Breast epithelium (tissue), 4 donors: ENCODE measurements at regions not wholly inside any gene's neighbourhood (a gene's known extent, or its start where the extent isn't known, plus 50 kb on each side); places are given as distances from the start of the nearest gene placed in this dataset.

Experiments used
- DNase-seq, 2 donors: peaks; one replicate each; pipeline ENCODE4 v3.0.0-alpha.2; 2019; ENCODE audit warnings: low spot score in 2 of 2
- H3K27ac ChIP-seq, 2 donors: fragments of 200-600 bp; sonication (generic) in 1 of 2; one replicate each; pipeline ENCODE4 v1.5.1; 2016 to 2019; ENCODE audit warnings: mild to moderate bottlenecking in 1 of 2
- H3K27me3 ChIP-seq, 2 donors: fragments of 200-600 bp; sonication (generic) in 1 of 2; one replicate each; pipeline versions ENCODE4 v1.5.1 to v1.6.0; 2017 to 2019; ENCODE audit warnings: control low read depth in 1 of 2, mild to moderate bottlenecking in 1 of 2
- H3K36me3 ChIP-seq: fragments of 200-600 bp; one replicate; pipeline ENCODE4 v1.5.1; 2019
- H3K4me1 ChIP-seq, 2 donors: fragments of 200-600 bp; sonication (generic); one replicate each; pipeline ENCODE4 v1.5.1; 2016 to 2019; ENCODE audit warnings: control low read depth in 1 of 2
- H3K4me3 ChIP-seq, 3 donors: fragments of 200-600 bp; sonication (generic); 1 replicate in 2 of 3; 2 replicates in 1 of 3; pipeline ENCODE4 v1.5.1; 2016 to 2019; ENCODE audit warnings: mild to moderate bottlenecking in 3 of 3, moderate library complexity in 2 of 3
- H3K9me3 ChIP-seq, 2 donors: fragments of 200-600 bp; sonication (generic) in 1 of 2; one replicate each; pipeline ENCODE4 v1.5.1; 2016 to 2019; ENCODE audit warnings: control low read depth in 1 of 2
- POLR2A ChIP-seq: fragments of 450-650 bp; IDR thresholded peaks from one replicate; pipeline ENCODE4 v1.6.1; 2016; ENCODE audit warnings: antibody characterized with exemption, mild to moderate bottlenecking, moderate library complexity
- POLR2AphosphoS5 ChIP-seq, 3 donors: sonication (generic); formaldehyde crosslinking; IDR thresholded peaks; one replicate each; pipeline ENCODE4 v1.6.1; 2017; ENCODE audit warnings: antibody characterized with exemption in 3 of 3
- intact Hi-C: fragments of 100-400 bp; cut with DNase I; formaldehyde crosslinking; loops from one replicate; pipeline ENCODE4 v1.15.1; 2023; ENCODE audit warnings: low total_unique reads
- TF ChIP-seq, protein P1 (sequence below), 3 donors: fragments of 450-650 bp; IDR thresholded peaks; one replicate each; pipeline ENCODE4 v1.5.1; 2016 to 2017; ENCODE audit warnings: antibody characterized with exemption in 3 of 3, mild to moderate bottlenecking in 3 of 3, moderate library complexity in 3 of 3

DNA sequence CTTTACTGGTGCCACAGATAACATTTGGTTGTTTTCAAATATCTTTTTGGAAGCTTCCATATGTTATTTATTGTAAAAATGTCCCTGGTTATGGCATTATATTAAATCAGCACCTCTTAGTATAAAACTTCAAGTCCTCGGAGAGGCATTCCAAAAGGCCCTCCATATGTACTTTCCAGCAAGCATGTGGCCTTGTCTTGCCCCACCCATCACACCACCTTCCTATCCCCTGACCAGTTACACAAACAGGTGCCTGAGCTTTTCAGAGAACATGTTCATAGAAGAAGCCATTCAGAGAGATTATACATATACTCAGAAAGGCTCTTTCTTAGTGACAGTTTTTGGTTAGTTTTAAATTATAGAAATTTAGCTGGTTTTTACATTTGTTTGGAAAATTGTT is 92.4 kb upstream of the PRKG1 start:
- no peak for TF ChIP-seq POLR2AphosphoS5 (IDR thresholded peaks at IDR 0.05)
- no peak for TF ChIP-seq POLR2A
- TF ChIP-seq, protein P1, sequence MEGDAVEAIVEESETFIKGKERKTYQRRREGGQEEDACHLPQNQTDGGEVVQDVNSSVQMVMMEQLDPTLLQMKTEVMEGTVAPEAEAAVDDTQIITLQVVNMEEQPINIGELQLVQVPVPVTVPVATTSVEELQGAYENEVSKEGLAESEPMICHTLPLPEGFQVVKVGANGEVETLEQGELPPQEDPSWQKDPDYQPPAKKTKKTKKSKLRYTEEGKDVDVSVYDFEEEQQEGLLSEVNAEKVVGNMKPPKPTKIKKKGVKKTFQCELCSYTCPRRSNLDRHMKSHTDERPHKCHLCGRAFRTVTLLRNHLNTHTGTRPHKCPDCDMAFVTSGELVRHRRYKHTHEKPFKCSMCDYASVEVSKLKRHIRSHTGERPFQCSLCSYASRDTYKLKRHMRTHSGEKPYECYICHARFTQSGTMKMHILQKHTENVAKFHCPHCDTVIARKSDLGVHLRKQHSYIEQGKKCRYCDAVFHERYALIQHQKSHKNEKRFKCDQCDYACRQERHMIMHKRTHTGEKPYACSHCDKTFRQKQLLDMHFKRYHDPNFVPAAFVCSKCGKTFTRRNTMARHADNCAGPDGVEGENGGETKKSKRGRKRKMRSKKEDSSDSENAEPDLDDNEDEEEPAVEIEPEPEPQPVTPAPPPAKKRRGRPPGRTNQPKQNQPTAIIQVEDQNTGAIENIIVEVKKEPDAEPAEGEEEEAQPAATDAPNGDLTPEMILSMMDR (IDR thresholded peaks at IDR 0.05), result no peak
- Histone ChIP-seq H3K4me3 (no peak overlapping the region), H3K36me3 (peaks cover 5% of the 10 kb centered on the region), H3K27me3 (no peaks in the 10 kb centered on the region), H3K9me3 (no peaks in the 10 kb centered on the region), H3K27ac (no peak overlapping the region), H3K4me1 (no peaks in the 10 kb centered on the region)
- DNase-seq, result no peak
- intact Hi-C loops, result no loop called here

DNA sequence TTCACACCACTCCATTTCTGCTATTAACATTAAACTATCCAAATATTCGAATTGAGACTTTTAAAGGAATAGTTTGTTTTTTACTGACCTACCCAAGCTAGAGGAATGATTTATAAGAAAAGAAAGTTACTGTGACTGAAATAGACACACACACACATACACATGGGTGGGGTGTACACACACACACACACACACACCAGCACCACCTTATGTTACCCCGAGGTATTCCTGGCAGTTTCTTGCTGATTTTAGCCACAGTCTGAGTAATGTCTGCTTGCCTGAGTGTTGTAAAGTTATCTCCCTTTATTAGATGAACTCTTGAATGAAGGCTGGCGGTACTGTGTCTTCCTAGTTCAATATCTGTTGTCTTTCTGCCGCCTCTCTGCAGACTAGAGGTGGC is 91.3 kb upstream of the PRKG1 start:
- peaks cover 5% of the 10 kb centered on the region for H3K36me3 ChIP-seq
- H3K27ac ChIP-seq, result no peak overlapping the region
- no peak for DNase-seq
- no peaks in the 10 kb centered on the region for H3K27me3 ChIP-seq
- intact Hi-C loops, result no loop called here
- no peak overlapping the region for H3K4me3 ChIP-seq
- TF ChIP-seq POLR2A (no peak), POLR2AphosphoS5 (IDR thresholded peaks at IDR 0.05) (no peak)
- TF ChIP-seq, protein P1 (IDR thresholded peaks at IDR 0.05), result no peak
- no peaks in the 10 kb centered on the region for H3K4me1 ChIP-seq
- H3K9me3 ChIP-seq, result no peaks in the 10 kb centered on the region

DNA sequence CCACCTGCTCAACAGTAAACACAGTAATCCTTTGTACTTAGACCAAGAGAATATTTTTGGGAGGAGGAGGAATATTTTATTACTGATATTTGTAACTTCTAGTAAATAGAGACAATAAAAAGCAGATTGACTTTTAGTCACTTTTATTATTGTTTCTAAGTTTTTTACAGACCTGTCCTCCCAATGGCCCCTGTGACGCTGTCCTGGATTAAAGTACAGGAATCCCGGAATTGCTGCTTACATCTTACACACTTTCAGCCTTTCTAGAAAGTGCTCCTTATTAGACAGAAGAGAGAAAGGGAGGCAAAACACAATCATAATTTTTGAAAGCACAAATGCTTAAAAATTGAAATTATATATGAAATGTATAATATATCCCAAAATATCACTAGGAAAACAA is 86.4 kb upstream of the PRKG1 start:
- intact Hi-C loops, result no loop called here
- no peak overlapping the region for H3K4me3 ChIP-seq

DNA sequence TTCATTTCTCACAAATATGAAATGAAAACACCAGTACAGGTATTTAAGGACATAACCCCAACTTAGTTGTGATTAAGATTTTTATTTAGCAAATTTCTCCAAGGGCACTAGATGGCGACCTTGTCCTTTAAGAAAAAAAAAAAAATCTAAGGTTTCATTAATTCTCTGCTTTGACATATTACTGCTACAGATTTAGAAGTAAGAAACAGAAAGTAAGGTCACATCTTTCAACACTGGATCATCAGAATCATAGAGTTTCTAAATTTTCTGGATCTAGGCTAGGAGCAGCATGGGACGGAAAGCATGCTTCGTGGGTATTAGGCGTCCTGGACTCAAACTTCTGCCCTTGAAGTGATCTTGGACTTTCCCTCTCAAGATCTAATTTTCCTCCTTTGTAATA is 85.5 kb upstream of the PRKG1 start:
- no peak overlapping the region for H3K27ac ChIP-seq
- H3K9me3 ChIP-seq, result no peaks in the 10 kb centered on the region
- intact Hi-C loops, result no loop called here
- peaks cover 0 to 11% of the 10 kb centered on the region in 2 donors for H3K27me3 ChIP-seq
- no peak for DNase-seq
- H3K36me3 ChIP-seq, result no peaks in the 10 kb centered on the region
- no peaks in the 10 kb centered on the region for H3K4me1 ChIP-seq
- TF ChIP-seq, protein P1 (IDR thresholded peaks at IDR 0.05), result peak in 1 of 3 donors; percentile 33
- TF ChIP-seq POLR2AphosphoS5 (IDR thresholded peaks at IDR 0.05), result no peak
- no peak overlapping the region for H3K4me3 ChIP-seq

More for the DNA sequence above, 86.4 kb upstream of the PRKG1 start:
- Histone ChIP-seq H3K27me3 (peaks cover 0 to 11% of the 10 kb centered on the region in 2 donors), H3K9me3 (no peaks in the 10 kb centered on the region), H3K27ac (no peak overlapping the region), H3K36me3 (no peaks in the 10 kb centered on the region), H3K4me1 (no peaks in the 10 kb centered on the region)
- TF ChIP-seq, protein P1 (IDR thresholded peaks at IDR 0.05), result no peak
- TF ChIP-seq POLR2A, result no peak
- no peak for TF ChIP-seq POLR2AphosphoS5 (IDR thresholded peaks at IDR 0.05)
- no peak for DNase-seq

DNA sequence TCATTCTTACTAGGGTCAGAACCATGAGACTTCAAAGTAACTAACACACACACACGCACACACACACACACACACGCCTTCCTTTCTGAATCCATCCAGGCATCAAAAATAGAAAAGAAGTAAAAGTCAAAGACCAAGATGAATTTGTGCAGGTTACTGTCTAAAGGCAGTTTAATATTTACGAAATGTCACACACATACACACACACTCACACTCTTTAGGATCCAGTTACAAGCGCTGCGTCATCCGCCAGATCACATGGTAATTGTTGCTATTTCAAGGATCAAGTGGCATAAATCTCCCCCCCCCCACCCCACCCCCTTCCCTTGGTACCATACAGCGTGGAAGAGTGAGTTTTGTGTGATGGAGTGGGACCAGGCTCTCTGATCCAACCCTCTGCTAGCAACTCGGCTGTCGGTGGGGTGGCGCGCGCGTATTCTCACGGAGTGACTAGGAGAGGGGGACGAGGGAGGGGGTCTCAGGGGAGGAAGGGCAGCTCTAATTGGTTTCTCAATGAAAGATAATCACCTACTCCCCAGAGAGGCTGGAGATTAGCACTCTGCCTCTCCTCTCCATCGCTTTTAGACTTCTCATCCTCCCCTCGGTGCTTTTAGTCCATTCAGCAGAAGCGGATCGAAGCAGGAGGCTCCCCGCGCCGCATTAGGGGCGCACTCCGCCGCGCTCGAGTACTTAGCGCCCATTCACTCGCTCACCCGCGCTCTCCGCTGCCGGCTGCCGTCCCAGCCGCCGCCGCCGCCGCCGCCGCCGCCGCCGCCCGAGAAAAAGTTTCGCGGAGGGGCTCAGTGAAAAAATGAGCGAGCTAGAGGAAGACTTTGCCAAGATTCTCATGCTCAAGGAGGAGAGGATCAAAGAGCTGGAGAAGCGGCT is 83.5 kb upstream of the PRKG1 start:
- peaks cover 0 to 11% of the 10 kb centered on the region in 2 donors for H3K27me3 ChIP-seq
- H3K27ac ChIP-seq, result peak overlapping the region in 1 of 2 donors; percentile 76
- no peaks in the 10 kb centered on the region for H3K9me3 ChIP-seq
- TF ChIP-seq POLR2AphosphoS5 (IDR thresholded peaks at IDR 0.05), result no peak
- TF ChIP-seq, protein P1 (IDR thresholded peaks at IDR 0.05), result no peak
- TF ChIP-seq POLR2A, result no peak
- H3K36me3 ChIP-seq, result no peaks in the 10 kb centered on the region
- DNase-seq, result no peak
- H3K4me3 ChIP-seq, result peak overlapping the region; percentile 62 to 77 (median 63)
- intact Hi-C loops, result no loop called here
- H3K4me1 ChIP-seq, result no peaks in the 10 kb centered on the region
